Activated CD4-positive, alpha-beta T cell treated with anti-CD3 and anti-CD28 coated beads for 36 hours (primary cell): ENCODE measurements at regions not wholly inside any gene's neighbourhood (a gene's known extent, or its start where the extent isn't known, plus 50 kb on each side); places are given as distances from the start of the nearest gene placed in this dataset.

ENCODE experiments used
- ATAC-seq: fragments of 200-7000 bp; cut with Tn5 transposase; one replicate; pipeline ENCODE4 v1.10.0; 2021; ENCODE audit warnings: mild to moderate bottlenecking, moderate library complexity
- CTCF ChIA-PET: fragments of 350-600 bp; sonication (Branson Sonifier 250); formaldehyde crosslinking; loops from one replicate; lab custom pipeline; 2021; ENCODE audit warnings: antibody characterized with exemption; lab: Charles Lee
- POLR2A ChIA-PET: fragments of 350-600 bp; sonication (Branson Sonifier 250); formaldehyde crosslinking; loops from one replicate; lab custom pipeline; 2021; ENCODE audit warnings: antibody characterized with exemption, inconsistent platforms; lab: Charles Lee
- DNase-seq: peaks from one replicate; pipeline ENCODE4 v3.0.0-alpha.2; 2020
- H3K27ac Mint-ChIP-seq: one replicate; pipeline ENCODE4 v1.8.0; 2021; ENCODE audit warnings: mixed read lengths
- H3K27me3 Mint-ChIP-seq: one replicate; pipeline ENCODE4 v1.8.0; 2021; ENCODE audit warnings: mixed read lengths
- H3K36me3 Mint-ChIP-seq: one replicate; pipeline ENCODE4 v1.8.0; 2021; ENCODE audit warnings: low read depth, mixed read lengths
- H3K4me1 Mint-ChIP-seq: one replicate; pipeline ENCODE4 v1.8.0; 2021; ENCODE audit warnings: mixed read lengths
- H3K4me3 Mint-ChIP-seq: one replicate; pipeline ENCODE4 v1.8.0; 2021; ENCODE audit warnings: mild to moderate bottlenecking, moderate library complexity, mixed read lengths
- H3K9me3 Mint-ChIP-seq: one replicate; pipeline ENCODE4 v1.8.0; 2021; ENCODE audit warnings: low read depth, mixed read lengths
- intact Hi-C, 2 experiments: fragments of 100-400 bp; cut with DNase I in 1 of 2; cut with micrococcal nuclease in 1 of 2; formaldehyde crosslinking; loops; one replicate each; pipeline versions ENCODE4 v1.14.2 to v1.15.1; 2022 to 2024; cut with DNase I, micrococcal nuclease

DNA sequence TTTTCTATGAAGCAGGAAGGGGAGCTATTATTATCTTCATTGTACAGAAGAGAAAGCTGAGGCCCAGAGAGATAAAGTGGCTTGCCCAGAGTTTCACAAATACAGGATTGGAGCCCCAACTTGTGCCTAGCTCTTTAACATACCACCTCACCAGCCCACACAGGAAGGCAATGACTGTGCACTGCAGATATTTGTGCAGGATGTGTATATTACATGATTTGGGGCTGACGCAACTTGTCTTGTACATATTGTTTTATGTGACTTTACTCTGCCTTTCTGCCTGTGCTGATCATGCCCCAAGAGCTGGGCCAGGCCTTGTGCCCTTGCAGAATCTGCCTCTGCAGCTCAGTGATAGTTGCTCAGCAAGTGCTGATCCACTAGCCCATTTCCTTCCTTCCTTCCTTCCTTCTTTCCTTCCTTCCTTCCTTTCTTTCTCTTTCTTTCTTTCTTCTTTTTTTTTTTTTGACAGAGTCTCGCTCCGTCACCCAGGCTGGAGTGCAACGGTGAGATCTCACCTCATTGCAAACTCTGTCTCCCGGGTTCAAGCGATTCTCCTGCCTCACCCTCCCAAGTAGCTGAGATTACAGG lies 106.6 kb upstream of the TBCA start:
- Mint-ChIP-seq H3K9me3 (no peaks in the 10 kb centered on the region), H3K27ac (peak overlapping the region; percentile 85), H3K36me3 (no peaks in the 10 kb centered on the region), H3K4me3 (no peak overlapping the region), H3K27me3 (peaks cover 18% of the 10 kb centered on the region), H3K4me1 (peaks cover 32% of the 10 kb centered on the region)
- intact Hi-C loops, result loop anchor here in 1 of 2 experiments (5.0 kb wide), 1 partner anchor 55 kb away; no protein-coding TSS in a partner anchor
- ChIA-PET CTCF (interaction anchor here (0.6 kb wide), 1 partner anchor 12 kb away, joined by 3 read pairs; no protein-coding TSS in a partner anchor), POLR2A (interaction anchor here (0.6 kb wide), 1 partner anchor 234 kb away, joined by 5 read pairs; no protein-coding TSS in a partner anchor)
- DNase-seq, result peak; percentile 72
- ATAC-seq, result peak; percentile 72

DNA sequence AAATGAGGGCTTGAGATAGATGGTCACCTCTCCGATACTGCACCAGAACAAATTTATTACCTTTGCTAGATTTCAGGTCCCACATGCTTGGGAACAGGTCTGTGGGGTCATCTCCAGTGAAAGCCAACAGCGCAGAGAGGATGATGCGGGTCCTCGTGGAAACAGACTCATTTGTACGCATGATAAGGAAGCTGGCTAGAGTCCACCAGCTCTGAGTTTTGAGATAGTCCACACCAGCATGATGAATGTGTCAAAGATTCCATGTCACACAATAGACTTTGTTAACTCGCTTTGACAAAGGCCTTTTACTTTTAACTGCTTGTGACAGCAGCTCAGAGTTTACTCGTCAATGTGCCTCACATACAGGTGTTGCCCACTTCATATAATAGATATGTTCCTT lies 105.4 kb upstream of the TBCA start:
- peak; percentile 13 for ATAC-seq
- Mint-ChIP-seq H3K4me1 (peaks cover 32% of the 10 kb centered on the region), H3K36me3 (no peaks in the 10 kb centered on the region), H3K27me3 (peaks cover 12% of the 10 kb centered on the region), H3K9me3 (no peaks in the 10 kb centered on the region), H3K4me3 (no peak overlapping the region), H3K27ac (peak overlapping the region; percentile 58)
- intact Hi-C loops, result loop anchor here in 1 of 2 experiments (2.0 to 5.0 kb wide), 2 partner anchors 56 to 105 kb away; partner anchors contain the start of gene TBCA
- DNase-seq, result no peak
- ChIA-PET POLR2A (interaction anchor here (0.7 kb wide), 1 partner anchor 104 kb away, joined by 7 read pairs; no protein-coding TSS in a partner anchor), CTCF (no interaction called here)

DNA sequence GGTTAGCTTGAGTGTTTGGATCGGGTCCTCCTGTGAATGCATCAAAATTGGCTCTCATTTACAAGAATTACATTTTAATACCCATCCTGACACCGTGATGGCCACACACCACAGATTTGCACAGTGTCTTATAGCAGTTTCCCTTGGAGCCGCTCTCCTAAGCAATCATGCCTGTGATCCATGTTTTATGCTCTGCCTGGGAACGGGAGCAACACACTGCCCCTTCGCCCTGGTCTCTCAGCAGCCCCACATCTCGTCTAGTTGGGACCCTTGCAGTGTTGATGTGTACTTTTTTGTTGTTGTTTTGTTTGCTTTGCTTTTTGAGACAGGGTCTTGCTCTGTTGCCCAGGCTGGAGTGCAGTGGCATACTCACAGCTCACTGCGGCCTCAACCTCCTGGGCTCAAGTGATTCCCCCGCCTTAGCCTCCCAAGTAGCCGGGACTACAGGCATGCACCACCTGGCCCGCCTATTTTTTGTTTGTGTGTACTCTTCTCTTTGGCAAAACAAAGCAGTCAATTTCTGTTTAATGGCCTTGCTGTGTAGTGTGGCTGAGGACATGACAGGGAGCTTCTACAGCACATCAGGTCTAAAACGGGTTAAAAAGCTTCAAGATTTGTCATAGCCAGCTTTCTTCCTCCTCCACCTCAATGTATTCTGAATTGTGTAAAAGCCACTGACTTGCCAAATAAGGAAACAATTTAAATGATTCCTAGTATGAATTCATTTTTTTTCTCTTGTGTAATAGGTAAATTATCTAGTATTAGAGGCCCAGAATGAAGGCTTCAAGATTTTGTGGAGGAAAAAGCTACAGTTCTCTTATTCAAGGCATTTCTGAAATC lies 101.6 kb upstream of the TBCA start:
- DNase-seq (no peak), ATAC-seq (no peak)
- POLR2A ChIA-PET, result no interaction called here
- no peaks in the 10 kb centered on the region for H3K36me3 Mint-ChIP-seq
- peaks cover 22% of the 10 kb centered on the region for H3K4me1 Mint-ChIP-seq
- intact Hi-C loops, result no loop called here
- CTCF ChIA-PET, result interaction anchor here (0.8 to 1.6 kb wide), 5 partner anchors 8 to 25 kb away, joined by 3 read pairs; no protein-coding TSS in a partner anchor
- no peak overlapping the region for H3K27ac Mint-ChIP-seq
- H3K9me3 Mint-ChIP-seq, result no peaks in the 10 kb centered on the region
- no peak overlapping the region for H3K4me3 Mint-ChIP-seq
- no peaks in the 10 kb centered on the region for H3K27me3 Mint-ChIP-seq

DNA sequence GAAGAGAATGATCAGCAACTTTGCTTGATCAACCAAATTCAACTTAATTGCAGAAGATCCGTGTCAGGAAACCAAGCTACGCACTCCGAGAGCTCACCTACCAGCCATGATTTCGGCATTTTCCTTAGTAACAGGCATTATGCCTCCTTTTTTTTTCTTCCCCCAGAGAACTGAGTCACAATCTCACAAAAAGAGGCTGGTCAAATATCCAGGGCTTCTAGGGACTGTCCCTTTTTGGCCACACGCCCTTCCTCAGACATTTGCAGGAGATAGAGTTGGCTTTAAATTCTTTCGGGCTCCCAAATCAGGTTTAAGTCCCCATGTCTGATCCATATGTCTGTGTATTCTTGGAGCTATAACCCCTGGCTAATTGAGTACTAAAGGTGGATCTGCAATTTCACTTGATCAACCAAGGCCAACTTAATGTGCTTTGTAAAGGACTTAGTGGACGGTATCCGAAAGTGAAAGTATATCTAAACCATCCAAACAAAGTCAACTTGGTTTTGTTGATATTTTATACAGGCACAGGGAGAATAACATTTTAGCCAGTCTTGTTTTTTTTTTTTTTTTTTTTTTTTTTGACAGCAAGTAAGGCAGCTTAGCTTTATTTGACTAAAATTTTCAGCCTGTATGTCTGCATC lies 100.8 kb upstream of the TBCA start:
- no peak for ATAC-seq
- Mint-ChIP-seq H3K27me3 (no peaks in the 10 kb centered on the region), H3K4me1 (peaks cover 16% of the 10 kb centered on the region), H3K9me3 (no peaks in the 10 kb centered on the region), H3K4me3 (no peak overlapping the region), H3K36me3 (no peaks in the 10 kb centered on the region), H3K27ac (no peak overlapping the region)
- POLR2A ChIA-PET, result no interaction called here
- CTCF ChIA-PET, result interaction anchor here (1.5 kb wide), 1 partner anchor 24 kb away, joined by 3 read pairs; no protein-coding TSS in a partner anchor
- DNase-seq, result no peak
- intact Hi-C loops, result no loop called here

DNA sequence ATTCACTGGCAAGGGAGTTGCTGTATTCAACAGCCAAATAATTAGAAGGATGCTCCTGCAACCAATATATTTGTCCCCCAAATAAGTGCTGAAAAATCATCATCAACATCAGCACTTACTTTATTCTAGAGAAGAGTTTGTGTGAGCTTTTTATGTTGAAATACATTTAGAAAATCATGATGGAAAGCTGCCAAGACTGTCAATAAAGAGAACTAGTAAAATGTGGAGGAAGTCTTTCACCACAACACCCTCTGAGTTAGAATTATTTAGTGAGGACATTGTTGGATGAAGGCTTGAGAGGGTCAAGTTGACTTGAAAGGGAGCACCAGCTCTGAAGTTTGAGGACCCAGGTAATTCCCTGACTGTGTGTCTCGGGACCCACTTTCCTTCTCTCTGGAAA lies 100.2 kb upstream of the TBCA start:
- Mint-ChIP-seq H3K9me3 (no peaks in the 10 kb centered on the region), H3K36me3 (no peaks in the 10 kb centered on the region), H3K27ac (no peak overlapping the region), H3K4me1 (peaks cover 12% of the 10 kb centered on the region), H3K27me3 (no peaks in the 10 kb centered on the region), H3K4me3 (no peak overlapping the region)
- ChIA-PET CTCF (interaction anchor here (1.3 to 1.5 kb wide), 2 partner anchors 9 to 23 kb away, joined by 3 to 4 read pairs; no protein-coding TSS in a partner anchor), POLR2A (no interaction called here)
- no peak for DNase-seq
- intact Hi-C loops, result no loop called here
- ATAC-seq, result no peak

DNA sequence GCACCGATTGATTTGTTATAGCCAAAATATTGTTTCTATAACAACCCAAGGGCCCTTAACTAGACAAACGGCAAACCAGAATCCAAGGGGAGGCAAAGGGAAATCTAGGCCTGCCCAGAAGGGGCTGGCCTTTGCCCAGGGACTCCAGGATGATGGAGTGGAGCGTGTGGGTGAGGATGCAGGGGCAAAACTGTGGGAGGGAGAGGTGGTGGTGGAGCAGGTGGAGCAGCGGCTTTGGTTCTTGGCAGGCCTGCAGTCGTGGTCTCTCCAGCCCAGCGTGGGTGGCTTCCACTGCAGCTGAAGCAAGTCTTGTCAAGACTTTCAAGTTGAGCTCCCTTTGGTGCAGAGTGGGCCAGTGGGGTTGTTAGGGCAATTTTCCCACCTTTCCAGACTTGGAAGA lies 98.6 kb upstream of the TBCA start:
- Mint-ChIP-seq H3K9me3 (no peaks in the 10 kb centered on the region), H3K36me3 (no peaks in the 10 kb centered on the region), H3K4me3 (no peak overlapping the region), H3K27ac (no peak overlapping the region), H3K27me3 (no peaks in the 10 kb centered on the region), H3K4me1 (peaks cover 2% of the 10 kb centered on the region)
- ChIA-PET POLR2A (no interaction called here), CTCF (interaction anchor here (0.8 to 0.9 kb wide), 2 partner anchors 106 to 137 kb away, joined by 3 read pairs; no protein-coding TSS in a partner anchor)
- intact Hi-C loops, result no loop called here
- DNase-seq (no peak), ATAC-seq (no peak)

DNA sequence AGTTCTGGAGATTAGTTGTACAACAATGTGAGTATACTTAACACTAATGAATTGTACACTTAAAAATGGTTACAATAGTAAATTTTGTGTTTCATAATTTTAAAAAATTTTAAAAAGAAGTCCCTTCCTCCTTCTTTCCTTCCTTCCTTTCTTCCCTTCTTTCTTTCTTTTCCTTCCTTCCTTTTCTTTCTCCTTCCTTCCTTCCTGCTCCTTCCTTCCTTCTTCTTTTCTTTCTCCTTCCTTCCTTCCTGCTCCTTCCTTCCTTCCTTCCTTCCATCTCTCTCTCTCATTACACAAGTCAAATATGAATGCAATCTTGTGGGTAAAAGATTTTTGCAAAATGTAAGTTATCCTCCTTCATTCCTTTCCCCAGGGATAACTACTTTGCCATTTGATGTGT lies 97.1 kb upstream of the TBCA start:
- Mint-ChIP-seq H3K27ac (no peak overlapping the region), H3K4me3 (no peak overlapping the region), H3K4me1 (no peaks in the 10 kb centered on the region), H3K27me3 (no peaks in the 10 kb centered on the region), H3K9me3 (no peaks in the 10 kb centered on the region), H3K36me3 (no peaks in the 10 kb centered on the region)
- ChIA-PET POLR2A (no interaction called here), CTCF (interaction anchor here (0.8 kb wide), 1 partner anchor 283 kb away, joined by 3 read pairs; no protein-coding TSS in a partner anchor)
- DNase-seq (no peak), ATAC-seq (no peak)
- intact Hi-C loops, result no loop called here

DNA sequence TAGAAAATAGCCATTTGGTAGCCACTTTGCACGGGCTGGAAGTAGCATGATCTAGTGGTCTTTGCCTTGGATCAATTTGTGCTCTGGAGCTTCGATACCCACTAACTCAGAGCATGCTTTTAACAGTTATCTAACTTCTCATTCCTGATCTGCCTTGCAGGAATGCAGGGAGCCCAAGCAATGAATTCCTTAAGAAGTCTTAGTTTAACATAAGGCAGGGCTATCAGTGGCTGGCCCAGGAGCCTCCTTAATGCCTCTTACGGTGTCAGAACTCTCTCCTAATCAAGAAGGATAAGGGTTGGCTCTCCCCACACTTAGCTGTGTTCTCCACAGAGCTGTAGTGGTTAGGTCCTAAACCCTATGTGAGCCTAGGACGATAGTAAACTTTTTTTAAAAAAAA lies 95.8 kb upstream of the TBCA start:
- ChIA-PET CTCF (interaction anchor here (0.8 kb wide), 1 partner anchor 138 kb away, joined by 4 read pairs; no protein-coding TSS in a partner anchor), POLR2A (no interaction called here)
- H3K9me3 Mint-ChIP-seq, result no peaks in the 10 kb centered on the region
- H3K4me3 Mint-ChIP-seq, result no peak overlapping the region
- no peaks in the 10 kb centered on the region for H3K36me3 Mint-ChIP-seq
- no peaks in the 10 kb centered on the region for H3K27me3 Mint-ChIP-seq
- DNase-seq (no peak), ATAC-seq (no peak)
- no peak overlapping the region for H3K27ac Mint-ChIP-seq
- H3K4me1 Mint-ChIP-seq, result no peaks in the 10 kb centered on the region
- intact Hi-C loops, result no loop called here

DNA sequence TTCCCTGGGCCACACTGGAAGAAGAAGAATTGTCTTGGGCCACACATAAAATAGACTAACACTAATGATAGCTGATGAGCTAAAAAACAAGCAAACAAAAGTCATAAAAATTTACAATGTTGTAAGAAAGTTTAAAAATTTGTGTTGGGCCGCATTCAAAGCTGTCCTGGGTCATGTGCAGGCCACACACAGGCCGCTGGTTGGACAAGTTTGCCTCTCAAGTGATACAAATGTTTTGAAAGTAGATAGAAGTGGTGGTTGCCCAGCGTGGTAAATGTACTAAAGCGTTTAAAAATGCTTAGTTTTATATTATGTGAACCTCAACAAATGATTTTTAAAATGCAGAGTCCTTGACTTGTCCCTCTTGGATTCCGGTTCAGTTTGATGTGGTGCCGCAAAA lies 94.9 kb upstream of the TBCA start:
- ChIA-PET CTCF (interaction anchor here (0.6 to 1.0 kb wide), 3 partner anchors 9 to 175 kb away, joined by 3 to 4 read pairs (median 3); no protein-coding TSS in a partner anchor), POLR2A (no interaction called here)
- ATAC-seq (no peak), DNase-seq (no peak)
- Mint-ChIP-seq H3K27me3 (no peaks in the 10 kb centered on the region), H3K27ac (no peak overlapping the region), H3K9me3 (no peaks in the 10 kb centered on the region), H3K4me1 (no peaks in the 10 kb centered on the region), H3K4me3 (no peak overlapping the region), H3K36me3 (no peaks in the 10 kb centered on the region)
- intact Hi-C loops, result no loop called here

DNA sequence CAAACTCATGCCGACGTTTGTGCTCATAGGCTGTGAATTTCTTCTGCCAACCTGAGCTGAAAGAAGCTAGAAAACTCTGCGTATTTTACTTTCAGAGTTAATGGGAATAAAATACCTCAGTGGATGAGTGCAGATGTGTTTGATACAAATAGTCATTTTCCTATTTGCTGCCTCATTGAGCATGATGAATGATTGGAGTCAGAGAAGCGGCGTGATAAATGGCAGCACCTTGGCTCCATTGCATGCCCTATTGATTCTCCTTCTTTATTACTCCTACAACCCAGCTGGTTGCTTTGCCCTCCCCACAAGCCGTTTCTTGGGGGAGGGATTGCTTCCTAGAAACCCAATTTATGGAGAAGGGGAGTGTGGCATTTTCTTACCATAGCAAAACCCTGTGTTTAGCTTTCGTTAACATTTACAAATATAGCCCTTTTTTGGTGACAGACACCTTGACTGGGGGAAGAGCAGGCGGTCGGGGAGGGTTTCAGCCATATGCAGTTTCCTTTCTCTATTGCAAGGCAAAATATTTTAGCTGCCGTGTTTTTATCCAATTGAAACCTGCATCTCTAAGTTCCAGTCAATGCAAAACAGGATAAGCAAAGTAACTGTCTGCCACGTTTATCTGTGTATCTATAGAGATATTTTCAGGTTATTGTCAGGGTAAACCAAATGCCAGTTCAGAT lies 93.1 kb upstream of the TBCA start:
- no peak for ATAC-seq
- Mint-ChIP-seq H3K27me3 (no peaks in the 10 kb centered on the region), H3K4me3 (no peak overlapping the region), H3K36me3 (no peaks in the 10 kb centered on the region), H3K27ac (no peak overlapping the region), H3K9me3 (no peaks in the 10 kb centered on the region), H3K4me1 (no peaks in the 10 kb centered on the region)
- intact Hi-C loops, result loop anchor here in 1 of 2 experiments (5.0 kb wide), 2 partner anchors 103 to 398 kb away; no protein-coding TSS in a partner anchor
- ChIA-PET POLR2A (interaction anchor here (0.6 kb wide), 1 partner anchor 107 kb away, joined by 3 read pairs; no protein-coding TSS in a partner anchor), CTCF (interaction anchor here (0.6 to 1.2 kb wide), 4 partner anchors 9 to 712 kb away, joined by 3 to 5 read pairs (median 3); no protein-coding TSS in a partner anchor)
- DNase-seq, result no peak
